Pancreas (tissue), 10 donors: ENCODE measurements at regions not wholly inside any gene's neighbourhood (a gene's known extent, or its start where the extent isn't known, plus 50 kb on each side); places are given as distances from the start of the nearest gene placed in this dataset.

Experiments used
- ATAC-seq, 4 donors: fragments of 200-7000 bp; cut with Tn5 transposase; one replicate each; pipeline versions ENCODE4 v1.8.0 to v1.9.1; 2020; ENCODE audit warnings: mild to moderate bottlenecking in 4 of 4, moderate library complexity in 4 of 4
- DNase-seq, 6 donors: peaks; one replicate each; pipeline ENCODE4 v3.0.0-alpha.2; 2020
- FAIRE-seq: peaks from 2 replicates; lab custom pipeline; 2012; peaks lifted over from hg19 to GRCh38; lab: Jason Lieb, UNC
- H3K27ac ChIP-seq, 4 donors: fragments of 200-600 bp; sonication (generic); 1 replicate in 3 of 4; 2 replicates in 1 of 4; pipeline versions ENCODE4 v1.5.0 to v1.8.0; 2020
- H3K27me3 ChIP-seq, 4 donors: fragments of 200-600 bp; one replicate each; pipeline ENCODE4 v1.8.0; 2021
- H3K36me3 ChIP-seq, 3 donors: fragments of 200-600 bp; sonication (generic) in 1 of 3; one replicate each; pipeline versions ENCODE4 v1.5.0 to v1.8.0; 2020 to 2021
- H3K4me1 ChIP-seq, 3 donors: fragments of 200-600 bp; one replicate each; pipeline ENCODE4 v1.8.0; 2021
- H3K4me3 ChIP-seq, 4 donors: fragments of 200-600 bp; sonication (generic) in 2 of 4; one replicate each; pipeline versions ENCODE4 v1.5.0 to v1.8.0; 2020 to 2021
- H3K9me3 ChIP-seq, 4 donors: fragments of 200-600 bp; one replicate each; pipeline ENCODE4 v1.8.0; 2021
- WGBS, 2 donors: extraction: QIAGEN DNeasy Blood & Tissue Kit; methylation state at CpG; one replicate each; pipeline ENCODE4 v1.1.7; 2013; 5-methylcytosine and 5-hydroxymethylcytosine counted together
- intact Hi-C, 3 donors: fragments of 100-400 bp; cut with DNase I; formaldehyde crosslinking; loops; one replicate each; pipeline versions ENCODE4 v1.11.1 to v1.14.2; 2022
- TF ChIP-seq, protein P1 (sequence below), 4 donors: fragments of 200-600 bp; sonication (generic) in 3 of 4; IDR thresholded peaks; one replicate each; pipeline versions ENCODE4 v1.5.0 to v1.8.0; 2021; ENCODE audit warnings: antibody characterized with exemption in 4 of 4
- donor health status: healthy with polysubstance abuse.
- donor health status: DM: no; HTN: no; CAD: no; lungs with moderate emphysema.
- donor health status: DM: no; HTN: no; CAD: no.
- donor health status: control.
- donor health status: control.
- donor health status: Bipolar disorder and iron deficiency.
- donor health status: DM: yes; HTN: yes; CAD: no.
- donor health status: DM: no; HTN: no; CAD: no.
- donor health status: DM: no; HTN: no; CAD: no.
- donor health status: DM: yes; HTN: yes; CAD: no.

DNA sequence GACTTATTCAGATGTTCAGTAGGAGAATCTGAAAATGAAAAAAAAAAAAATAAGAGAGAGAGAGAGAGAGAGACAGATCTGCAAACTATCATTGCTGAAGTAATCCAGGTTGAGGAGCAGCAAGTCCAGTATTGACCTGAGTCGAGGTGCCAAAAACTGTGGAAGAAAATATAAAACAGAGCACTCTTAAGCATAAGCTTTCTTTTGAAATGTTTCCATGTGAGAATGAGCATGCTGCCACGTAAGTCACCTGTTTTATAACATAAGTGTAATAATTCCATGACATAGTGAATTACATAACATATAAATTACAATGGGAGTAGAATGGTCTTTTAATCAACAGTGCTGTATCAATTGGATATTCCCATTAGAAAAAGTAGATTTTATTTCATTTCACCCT, 218.2 kb downstream of the BCHE start:
- intact Hi-C loops: no loop called here
- DNase-seq (no peak), ATAC-seq (no peak), FAIRE-seq (no peak)
- Histone ChIP-seq H3K27me3 (no peaks in the 10 kb centered on the region), H3K4me1 (no peaks in the 10 kb centered on the region), H3K36me3 (no peaks in the 10 kb centered on the region), H3K9me3 (no peaks in the 10 kb centered on the region), H3K4me3 (no peak overlapping the region), H3K27ac (no peak overlapping the region)
- TF ChIP-seq, protein P1, sequence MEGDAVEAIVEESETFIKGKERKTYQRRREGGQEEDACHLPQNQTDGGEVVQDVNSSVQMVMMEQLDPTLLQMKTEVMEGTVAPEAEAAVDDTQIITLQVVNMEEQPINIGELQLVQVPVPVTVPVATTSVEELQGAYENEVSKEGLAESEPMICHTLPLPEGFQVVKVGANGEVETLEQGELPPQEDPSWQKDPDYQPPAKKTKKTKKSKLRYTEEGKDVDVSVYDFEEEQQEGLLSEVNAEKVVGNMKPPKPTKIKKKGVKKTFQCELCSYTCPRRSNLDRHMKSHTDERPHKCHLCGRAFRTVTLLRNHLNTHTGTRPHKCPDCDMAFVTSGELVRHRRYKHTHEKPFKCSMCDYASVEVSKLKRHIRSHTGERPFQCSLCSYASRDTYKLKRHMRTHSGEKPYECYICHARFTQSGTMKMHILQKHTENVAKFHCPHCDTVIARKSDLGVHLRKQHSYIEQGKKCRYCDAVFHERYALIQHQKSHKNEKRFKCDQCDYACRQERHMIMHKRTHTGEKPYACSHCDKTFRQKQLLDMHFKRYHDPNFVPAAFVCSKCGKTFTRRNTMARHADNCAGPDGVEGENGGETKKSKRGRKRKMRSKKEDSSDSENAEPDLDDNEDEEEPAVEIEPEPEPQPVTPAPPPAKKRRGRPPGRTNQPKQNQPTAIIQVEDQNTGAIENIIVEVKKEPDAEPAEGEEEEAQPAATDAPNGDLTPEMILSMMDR (IDR thresholded peaks at IDR 0.05): no peak
- 77 to 86% methylated on average over 2 of the region's 2 CpGs for WGBS, 2 donors

DNA sequence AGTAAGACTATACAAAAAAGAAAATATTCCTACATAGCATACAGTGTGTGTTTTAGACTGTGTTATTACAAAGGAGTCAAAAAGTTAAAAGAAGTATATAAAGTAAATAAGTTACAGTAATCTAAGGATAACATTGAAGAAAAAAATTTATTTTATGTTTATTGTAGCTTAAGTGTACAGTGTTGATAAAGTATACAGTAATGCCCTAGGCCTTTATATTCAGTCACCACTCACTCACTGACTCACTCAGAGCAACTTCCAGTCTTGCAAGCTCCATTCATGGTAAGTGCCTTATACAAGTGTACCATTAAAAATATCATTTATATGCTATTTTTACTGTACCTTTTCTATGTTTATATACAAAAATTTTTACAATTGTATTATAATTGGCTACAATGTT, 220.1 kb downstream of the BCHE start:
- FAIRE-seq (no peak), DNase-seq (no peak), ATAC-seq (no peak)
- H3K27me3 ChIP-seq: no peaks in the 10 kb centered on the region
- H3K36me3 ChIP-seq: no peaks in the 10 kb centered on the region
- H3K4me3 ChIP-seq: no peak overlapping the region
- TF ChIP-seq, protein P1 (IDR thresholded peaks at IDR 0.05): no peak
- H3K9me3 ChIP-seq: no peaks in the 10 kb centered on the region
- H3K4me1 ChIP-seq: no peaks in the 10 kb centered on the region
- H3K27ac ChIP-seq: no peak overlapping the region
- intact Hi-C loops: no loop called here

DNA sequence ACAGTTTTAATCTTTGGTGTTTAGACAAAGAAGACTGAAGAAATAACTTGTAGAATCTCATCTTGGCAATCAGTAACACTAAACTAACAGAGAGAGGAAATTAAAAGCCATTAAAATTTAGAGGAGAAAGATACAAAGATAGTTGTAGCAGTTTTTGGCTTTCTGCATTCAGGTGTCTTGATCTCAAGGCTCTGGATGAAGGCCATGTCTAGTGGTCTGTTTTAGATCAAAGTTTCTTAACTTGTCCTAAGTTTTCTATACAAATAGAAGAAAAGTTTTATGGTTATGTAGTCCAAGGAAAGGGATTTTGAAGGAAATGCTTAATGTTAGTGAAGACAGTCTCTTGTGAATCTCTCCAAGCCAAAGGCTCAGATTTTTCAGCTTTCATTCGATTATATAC, 222.9 kb downstream of the BCHE start:
- TF ChIP-seq, protein P1 (IDR thresholded peaks at IDR 0.05): no peak
- Histone ChIP-seq H3K27me3 (no peaks in the 10 kb centered on the region), H3K4me3 (no peak overlapping the region), H3K27ac (no peak overlapping the region), H3K36me3 (no peaks in the 10 kb centered on the region), H3K9me3 (no peaks in the 10 kb centered on the region), H3K4me1 (no peaks in the 10 kb centered on the region)
- intact Hi-C loops: no loop called here
- ATAC-seq (no peak), FAIRE-seq (no peak), DNase-seq (no peak)
- 80 to 95% methylated on average over 1 of the region's 1 CpG for WGBS, 2 donors

DNA sequence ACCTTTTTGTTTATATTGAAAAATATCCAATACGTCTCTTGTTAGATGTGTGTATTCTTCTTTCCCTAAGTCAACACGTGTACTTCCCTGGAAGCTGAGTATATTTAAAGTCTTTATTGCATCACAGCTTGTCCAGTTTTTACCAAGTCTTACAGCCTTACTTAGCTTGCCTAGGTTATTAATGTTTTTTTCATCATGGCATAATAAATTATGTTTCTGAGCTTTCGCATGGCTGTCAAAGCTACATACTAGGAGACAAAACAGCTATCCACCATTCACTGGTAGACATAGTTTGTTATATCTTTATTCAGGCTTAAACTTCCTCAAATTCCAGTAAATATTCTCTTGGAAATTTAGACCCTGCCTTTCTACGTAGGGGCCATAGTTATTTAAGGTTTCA, 224.2 kb downstream of the BCHE start:
- H3K36me3 ChIP-seq: no peaks in the 10 kb centered on the region
- no peak overlapping the region for H3K4me3 ChIP-seq
- no peak for FAIRE-seq
- WGBS, 2 donors: 58 to 61% methylated on average over 4 of the region's 4 CpGs
- no peak for DNase-seq
- no peak for ATAC-seq
- H3K9me3 ChIP-seq: no peaks in the 10 kb centered on the region
- no peak overlapping the region for H3K27ac ChIP-seq
- H3K4me1 ChIP-seq: no peaks in the 10 kb centered on the region
- intact Hi-C loops: no loop called here
- TF ChIP-seq, protein P1 (IDR thresholded peaks at IDR 0.05): no peak
- H3K27me3 ChIP-seq: no peaks in the 10 kb centered on the region

DNA sequence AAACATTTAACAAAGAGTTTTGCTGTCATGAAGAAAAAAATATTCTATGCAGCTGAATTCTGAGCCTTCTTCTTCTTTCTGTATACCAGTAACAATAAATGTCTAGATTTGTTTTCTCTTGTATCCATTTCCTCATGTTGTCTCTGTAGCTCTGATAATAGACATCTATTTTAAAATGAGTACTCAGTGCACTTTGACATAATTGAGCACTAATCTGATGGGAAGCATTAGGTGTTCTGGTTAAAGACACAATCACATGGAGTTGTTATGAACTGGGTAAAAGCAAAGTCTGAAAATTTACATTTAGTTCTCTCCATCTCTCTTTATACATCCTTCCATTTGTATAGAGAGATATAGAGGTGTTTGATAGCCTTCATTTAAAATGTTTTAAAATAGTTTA, 230.0 kb downstream of the BCHE start:
- DNase-seq: no peak
- H3K36me3 ChIP-seq: no peaks in the 10 kb centered on the region
- H3K4me3 ChIP-seq: no peak overlapping the region
- H3K4me1 ChIP-seq: no peaks in the 10 kb centered on the region
- intact Hi-C loops: no loop called here
- ATAC-seq: no peak
- no peaks in the 10 kb centered on the region for H3K9me3 ChIP-seq
- TF ChIP-seq, protein P1 (IDR thresholded peaks at IDR 0.05): no peak
- H3K27me3 ChIP-seq: no peaks in the 10 kb centered on the region
- FAIRE-seq: no peak
- no peak overlapping the region for H3K27ac ChIP-seq
